NCI-H146 (cell line): ENCODE measurements at regions not wholly inside any gene's neighbourhood (a gene's known extent, or its start where the extent isn't known, plus 50 kb on each side); places are given as distances from the start of the nearest gene placed in this dataset.

Source experiments
- DNase-seq: peaks from one replicate; lab custom pipeline; 2025; lab: John Stamatoyannopoulos, UW

DNA sequence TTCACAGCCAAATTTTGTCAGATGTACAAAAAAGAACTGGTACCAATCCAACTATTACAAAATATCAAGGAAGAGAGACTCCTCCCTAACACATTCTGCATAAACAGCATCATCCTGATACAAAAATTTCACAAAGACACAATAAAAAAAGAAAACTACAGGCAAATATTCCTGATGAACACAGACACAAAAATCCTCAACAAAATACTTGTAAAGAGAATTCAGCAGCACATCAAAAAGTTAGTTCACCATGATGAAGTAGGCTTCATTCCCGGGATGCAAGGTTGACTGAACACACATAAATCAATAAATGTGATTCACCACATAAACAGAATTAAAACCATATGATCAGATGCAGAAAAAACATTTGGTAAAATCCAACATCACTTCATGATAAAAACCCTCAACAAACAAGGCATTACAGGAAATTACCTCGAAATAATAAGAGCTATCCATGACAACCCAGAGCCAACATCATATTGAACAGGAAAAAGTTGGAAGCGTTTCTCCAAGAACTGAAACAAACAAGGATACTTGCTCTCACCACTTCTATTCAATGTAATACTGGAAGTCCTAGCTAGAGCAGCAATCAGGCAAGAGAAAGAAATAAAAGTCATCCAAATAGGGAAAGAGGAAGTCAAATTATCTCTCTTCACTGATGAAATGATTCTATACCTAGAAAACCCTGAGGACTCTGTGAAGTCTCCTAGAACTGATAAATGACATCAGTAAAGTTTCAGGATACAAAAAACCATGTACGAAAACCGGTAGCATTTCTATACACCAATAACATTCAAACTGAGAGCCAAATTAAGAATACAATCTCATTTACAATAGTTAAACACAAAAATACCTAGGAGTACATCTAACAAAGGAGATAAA lies 223.1 kb downstream of the REEP3 start:
- no peak for DNase-seq

DNA sequence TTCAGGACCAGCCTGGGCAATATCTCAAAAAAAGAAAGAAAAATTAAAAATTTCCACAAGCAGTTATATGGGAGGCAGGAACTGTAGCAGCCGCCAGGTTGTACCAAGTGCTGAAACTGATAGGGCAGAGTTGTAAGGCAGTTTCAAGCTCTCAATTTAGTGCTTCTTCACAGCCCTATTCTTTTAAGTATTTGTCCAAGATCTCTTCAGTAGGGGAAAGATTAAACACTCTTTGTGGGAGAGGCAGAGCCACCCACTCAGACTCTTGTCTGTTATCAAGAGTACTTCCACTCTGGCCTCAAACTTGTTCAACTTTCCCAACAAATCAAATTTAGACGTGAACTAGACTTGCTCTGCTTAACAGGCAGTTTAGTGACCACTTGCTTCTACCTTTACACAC lies 228.7 kb downstream of the REEP3 start:
- DNase-seq: no peak

DNA sequence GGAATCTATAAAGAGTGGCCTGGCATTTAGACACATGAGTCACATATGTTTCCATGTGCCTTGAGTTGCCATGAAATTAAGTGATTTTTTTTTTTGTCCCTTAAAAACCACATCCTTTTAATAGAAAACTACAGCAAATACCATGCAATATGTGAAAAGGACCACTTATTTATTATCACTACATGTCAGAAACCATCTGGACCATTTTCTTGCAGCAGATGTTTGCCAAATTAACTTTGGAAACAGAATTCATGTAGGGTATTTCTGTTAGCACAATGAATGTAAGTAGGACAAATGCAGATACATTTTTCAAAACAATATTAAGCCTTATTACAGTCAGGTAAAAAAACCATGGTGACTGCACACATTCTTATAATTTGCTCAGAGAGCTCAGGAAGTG lies 230.6 kb downstream of the REEP3 start:
- no peak for DNase-seq

DNA sequence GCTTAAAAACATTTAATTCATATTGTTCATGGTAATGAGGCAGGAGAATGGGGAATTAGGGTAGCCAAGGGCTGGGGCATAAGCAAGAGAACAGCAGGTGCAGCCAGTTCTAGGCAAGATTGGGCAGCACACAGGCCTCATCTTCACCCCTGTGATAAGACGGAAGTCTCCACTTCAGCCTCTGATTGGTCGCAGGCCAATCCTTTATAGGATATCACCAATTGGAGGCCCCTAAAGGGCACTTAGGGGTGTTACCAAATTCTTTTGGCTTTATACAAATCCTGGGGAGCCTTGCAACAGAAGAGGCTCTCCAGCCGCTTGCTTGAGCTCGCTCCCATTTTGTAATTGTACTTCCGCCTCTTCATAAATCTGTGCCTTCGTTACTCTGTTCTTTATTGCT lies 231.1 kb downstream of the REEP3 start:
- DNase-seq: no peak

DNA sequence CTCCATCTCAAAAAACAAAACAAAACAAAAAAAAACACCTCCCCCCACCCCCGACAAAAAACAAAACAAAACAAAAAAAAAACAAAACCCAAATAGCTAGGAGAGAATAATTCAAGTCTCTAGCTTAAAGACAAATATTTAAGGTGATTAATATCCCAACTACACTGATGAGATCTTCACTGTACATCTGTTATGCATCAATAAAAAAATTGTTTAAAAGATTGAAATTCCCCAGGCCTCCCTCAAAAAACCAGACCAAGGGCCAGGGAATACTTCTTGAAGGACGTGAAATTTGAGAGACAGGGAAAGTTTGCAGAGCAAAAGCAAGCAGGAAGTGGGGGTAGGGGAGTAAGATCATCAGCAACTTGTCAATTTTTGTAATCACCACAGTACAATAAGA lies 232.6 kb downstream of the REEP3 start:
- no peak for DNase-seq

DNA sequence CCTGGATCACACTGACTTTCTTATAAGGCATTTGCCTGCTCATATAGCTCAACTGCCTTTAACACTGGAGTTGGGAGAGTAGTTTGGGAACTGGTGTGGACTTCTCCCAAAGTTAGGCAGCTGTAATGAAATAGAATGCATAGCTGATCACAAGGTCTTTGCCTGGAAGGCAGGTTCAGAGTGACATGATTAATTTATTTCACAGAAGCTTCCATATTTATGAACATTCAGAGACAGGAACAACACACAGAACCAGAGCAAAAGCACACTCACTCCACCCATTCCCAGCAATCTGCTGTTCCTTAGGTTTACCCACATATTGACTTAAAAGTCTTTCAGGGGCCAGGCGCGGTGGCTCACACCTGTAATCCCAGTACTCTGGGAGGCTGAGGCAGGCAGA lies 234.2 kb downstream of the REEP3 start:
- DNase-seq: no peak

DNA sequence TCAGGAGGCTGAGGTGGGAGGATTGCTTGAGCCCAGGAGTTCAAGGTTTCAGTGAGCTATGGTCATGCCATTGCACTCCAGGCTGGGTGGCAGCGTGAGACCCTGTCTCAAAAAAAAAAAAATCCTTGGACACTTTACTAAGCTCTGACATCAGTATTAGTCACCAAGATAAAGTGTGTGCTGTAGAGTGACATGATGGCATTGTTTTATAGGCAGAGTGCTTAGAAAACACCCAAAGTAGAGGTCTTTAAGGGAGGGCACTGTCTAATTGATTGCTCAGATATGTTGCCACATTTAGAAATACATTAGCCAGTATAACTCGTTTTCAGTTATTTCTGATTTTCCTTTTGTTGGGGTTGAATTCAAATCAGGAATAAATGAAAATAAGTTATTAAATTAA lies 235.9 kb downstream of the REEP3 start:
- no peak for DNase-seq

DNA sequence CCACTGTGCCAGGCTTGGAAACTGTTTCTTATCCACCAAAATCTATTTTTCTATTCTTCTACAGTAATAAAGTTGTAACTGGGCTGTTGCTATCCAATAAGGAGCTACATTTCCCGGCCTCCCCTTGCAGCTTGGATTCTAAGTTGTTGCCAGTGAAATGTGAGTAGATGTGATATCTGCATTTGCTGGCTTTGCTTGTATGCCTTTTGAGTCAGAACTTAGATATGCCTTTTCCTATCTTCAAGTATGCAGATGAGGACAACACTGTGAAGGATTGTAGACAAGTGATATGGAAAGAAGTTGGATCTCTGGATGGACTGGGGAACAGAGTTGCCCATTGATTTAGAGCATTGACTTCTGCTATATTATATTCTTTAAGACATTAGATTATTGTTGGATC lies 236.9 kb downstream of the REEP3 start:
- no peak for DNase-seq

DNA sequence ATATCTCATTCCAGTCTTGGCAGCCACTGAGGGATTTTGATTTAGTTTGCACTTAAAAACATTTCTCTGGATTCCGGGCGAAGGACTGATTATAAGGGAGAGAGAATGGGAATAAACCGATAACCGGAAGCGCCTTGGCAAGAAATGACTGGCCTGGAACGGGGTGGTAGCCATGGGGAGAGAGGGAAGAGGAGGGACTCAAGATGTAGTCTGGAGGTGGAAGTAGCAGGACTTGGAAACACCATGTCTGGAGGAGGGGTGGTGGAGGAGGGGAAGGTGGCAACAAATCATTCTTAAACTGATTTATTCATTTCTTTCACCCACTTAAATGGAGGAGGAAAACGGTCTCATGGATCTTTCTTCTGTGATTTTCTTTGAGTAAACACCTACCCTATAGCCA lies 238.1 kb downstream of the REEP3 start:
- no peak for DNase-seq

DNA sequence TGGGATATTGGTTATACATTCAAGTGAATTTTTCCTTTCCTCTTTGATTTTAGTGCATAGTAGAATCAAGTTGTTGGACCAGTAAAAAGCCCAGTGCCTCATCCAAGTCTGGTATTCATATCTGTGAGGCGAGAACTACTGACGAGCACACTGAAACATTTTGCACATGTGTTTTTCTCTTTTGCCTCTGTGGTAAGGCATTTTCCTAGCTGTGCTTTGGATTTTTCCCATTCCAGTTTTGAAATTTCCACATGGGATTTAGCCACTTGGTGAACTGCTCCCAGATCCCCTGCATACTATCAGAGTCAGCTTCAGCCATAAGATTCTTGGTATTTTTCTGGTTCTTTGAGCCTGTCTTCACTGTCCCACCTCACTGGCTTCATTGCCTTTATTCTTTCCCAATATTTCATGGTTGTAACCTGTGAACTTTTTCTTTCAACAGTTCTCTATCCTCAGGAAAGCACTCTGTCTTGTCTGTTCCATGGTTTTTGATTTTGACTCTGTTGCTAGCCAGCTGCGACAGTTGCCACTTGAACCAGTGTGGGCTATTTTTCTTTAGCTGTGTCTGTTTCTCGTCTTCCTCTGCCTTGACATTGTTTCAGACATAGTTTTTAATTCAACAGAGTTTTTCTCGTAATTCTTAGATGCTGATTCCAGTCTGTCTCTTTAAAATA lies 239.0 kb downstream of the REEP3 start:
- no peak for DNase-seq

DNA sequence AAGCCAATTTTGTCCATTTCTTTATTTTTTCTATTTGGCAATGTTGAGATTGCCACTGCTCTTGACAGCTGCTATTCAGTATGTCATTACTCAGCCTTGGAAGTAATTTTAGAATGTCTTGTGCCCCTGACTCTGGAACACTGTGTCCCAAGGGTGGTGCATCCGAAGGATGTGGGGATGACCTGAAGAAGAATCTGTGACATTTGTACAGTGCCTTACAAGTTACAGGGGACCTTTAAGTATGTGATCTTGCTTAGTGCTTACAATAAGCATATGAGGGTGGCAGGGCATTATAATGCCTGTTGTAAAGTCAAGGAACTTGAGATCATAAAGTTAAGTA lies 239.5 kb downstream of the REEP3 start:
- DNase-seq: no peak

DNA sequence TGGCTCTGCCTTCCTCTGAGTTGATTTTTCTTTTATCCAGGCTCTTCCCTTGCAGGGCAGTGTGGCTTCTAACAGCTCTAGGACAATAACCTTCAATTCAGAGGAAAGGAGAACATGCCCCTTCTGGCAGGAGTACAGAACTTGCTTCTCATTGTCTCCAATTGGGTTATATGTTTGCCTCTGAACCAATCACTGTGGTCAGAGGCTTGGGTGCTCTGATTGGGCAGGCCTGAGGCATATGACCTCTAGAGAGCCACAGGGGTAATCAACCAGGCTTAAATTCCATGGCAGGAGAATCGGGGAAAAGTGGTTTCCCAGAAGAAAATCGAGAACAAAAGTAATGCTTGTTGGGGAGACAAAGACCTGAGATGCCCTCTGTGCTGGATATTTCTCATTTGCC lies 240.0 kb downstream of the REEP3 start:
- DNase-seq: no peak

DNA sequence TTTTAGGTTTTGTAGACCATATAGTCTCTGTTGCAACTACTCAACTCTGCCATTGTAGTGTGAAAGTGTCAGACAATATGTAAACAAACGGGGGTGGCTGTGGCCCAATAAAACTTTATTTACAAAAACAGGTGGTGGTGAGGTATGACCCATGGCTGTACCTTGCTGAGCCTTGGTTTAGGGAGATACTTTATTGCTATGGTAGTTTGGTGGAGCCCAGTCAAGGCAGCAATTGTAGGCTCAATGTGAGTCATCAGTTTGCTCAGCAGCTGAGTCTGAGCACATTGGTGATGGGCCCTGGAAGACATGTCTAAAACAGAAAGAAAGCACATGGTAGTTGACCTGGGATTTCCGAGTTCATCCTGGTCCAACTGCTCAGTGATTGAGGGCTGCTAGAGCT lies 242.5 kb downstream of the REEP3 start:
- no peak for DNase-seq

DNA sequence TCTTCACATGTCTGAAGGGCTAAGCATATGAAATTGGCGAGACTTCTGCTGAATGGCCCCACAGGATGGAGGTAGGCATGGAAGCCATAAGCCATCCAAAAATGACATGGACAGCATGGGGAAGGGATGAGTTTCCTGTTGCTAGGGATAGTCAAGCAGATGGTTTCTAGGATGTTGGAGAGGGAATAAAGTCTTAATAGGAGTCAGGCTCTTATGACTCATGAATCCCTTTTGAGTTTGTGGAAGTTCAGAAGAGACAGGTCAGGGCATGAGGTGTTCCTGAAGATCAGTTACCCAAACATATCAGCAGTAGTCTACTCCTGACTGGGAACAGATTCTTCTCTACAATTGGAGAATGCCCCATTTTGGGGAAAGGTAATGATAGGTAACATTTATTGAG lies 243.9 kb downstream of the REEP3 start:
- no peak for DNase-seq

DNA sequence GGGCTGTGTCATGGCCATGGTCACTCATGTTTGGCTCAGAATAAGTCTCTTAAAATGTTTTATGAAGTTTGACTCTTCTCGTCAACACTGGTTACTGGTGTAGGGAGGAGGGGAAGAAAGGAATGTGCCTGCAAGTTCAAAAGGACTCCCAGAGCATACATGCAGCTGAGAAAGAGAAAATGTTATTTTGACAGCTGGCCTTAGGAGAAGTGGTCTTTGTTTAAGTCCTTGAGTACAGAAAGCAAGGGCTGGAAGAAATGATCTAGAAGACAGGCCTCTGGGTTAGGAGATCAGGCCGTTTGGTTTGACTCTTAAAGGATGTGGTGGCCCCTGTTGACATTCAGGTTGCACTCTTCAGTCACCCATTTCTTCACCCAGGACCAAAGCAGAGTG lies 245.5 kb downstream of the REEP3 start:
- DNase-seq: no peak

DNA sequence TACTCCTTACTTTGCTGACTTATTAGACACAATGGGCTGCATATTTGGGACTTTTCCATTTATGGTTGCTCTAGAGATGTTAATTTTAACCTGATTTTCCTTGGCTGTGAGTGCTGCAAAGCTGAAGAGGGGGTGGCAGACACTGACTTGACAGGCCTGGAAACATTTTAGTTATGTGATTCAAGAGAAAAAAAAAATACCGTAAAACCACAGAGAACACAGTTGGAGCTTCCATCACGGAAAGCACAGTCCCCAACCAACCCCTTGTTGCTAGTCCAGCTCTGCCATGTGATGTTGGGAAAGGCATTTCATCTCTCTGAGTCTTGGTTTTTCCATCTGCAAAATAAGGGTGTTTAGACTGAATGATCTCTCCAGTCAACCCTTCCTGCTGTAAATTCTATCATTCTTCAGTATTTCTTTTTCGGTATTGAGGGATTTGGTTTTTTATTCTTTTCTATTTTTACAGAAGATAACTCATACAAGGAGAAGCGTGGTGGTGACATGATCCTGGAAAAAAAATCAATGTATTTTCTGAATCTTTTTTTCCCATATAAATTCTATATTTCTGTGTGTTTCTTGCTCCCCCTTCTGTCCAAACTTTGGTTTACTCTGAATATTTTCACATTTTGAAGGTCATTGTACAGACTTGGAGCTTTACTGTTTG lies 246.1 kb downstream of the REEP3 start:
- DNase-seq: no peak

DNA sequence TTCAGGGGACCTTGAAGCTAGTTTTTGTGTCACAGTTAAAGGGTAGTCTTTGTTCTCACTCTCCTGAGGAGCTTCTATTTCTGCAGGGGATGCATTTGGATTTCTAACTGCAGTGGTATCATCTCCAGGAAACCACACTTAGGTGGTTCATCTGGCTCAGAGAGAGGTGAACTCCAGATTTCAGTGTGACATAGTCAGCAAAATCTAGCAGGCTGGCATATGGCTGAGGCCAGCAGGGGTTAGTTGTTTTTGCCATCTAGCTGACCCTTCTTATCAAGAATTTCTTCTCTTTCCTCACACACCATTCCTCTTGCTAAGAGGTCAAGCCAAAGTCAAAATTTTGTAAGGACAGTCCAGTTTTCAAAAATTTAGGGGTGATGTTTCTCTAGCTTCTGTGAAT lies 248.2 kb downstream of the REEP3 start:
- no peak for DNase-seq

DNA sequence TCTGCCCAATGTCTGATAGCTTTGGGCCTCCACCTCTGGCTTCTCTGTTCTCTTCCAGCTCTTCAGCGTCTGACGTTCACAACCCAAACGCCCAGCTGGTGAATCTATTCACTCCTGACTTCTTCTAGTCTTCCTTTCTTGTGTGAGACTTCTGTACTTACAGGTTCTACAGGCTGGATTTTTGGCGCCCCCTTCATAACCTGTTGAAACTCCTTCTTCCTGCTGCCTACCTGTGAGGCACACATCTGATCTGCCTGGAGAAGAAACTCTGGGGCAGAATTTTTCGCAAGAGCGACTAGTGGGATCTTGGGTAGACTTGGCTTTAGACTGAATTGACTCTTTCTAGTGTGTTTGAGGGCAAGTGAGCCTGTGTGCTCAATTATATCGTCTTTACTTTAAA lies 249.3 kb downstream of the REEP3 start:
- DNase-seq: no peak

DNA sequence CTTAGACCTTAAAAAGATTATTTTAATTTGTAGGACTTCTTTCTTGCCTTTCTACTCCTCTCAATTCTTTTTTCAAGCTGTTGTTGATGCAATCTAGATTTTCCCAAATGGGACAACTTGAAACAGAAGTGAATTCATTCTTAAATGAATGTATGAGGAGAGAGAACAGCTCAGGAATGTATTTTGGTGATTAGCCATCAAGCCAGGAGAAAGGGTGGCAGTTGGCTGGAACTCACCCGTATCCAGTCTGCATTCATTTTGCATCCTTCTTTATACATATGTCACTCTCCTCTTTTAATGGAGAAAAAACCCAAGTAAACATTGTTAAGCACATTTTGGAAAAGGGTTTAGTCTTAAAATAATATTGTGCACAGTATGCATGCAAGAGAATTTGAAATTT lies 251.3 kb downstream of the REEP3 start:
- DNase-seq: no peak

DNA sequence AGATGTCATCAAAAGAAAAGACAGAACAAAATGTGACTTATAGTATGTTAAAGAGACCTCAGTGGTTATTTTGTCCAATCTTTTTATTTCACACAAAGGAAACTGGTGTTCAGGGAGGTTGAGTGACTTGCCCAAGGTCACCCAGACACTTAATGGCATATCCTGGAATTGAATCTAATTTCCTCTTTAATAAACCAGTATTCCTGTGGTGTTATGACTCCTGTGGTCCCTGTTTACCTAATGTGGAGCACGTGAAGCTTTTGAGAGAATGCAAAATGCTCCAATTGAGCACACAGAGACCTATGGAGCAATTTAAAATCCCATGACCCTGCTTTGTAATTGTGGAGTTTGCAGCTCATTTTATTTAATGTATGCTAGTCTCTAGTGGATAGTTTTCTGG lies 251.9 kb downstream of the REEP3 start:
- no peak for DNase-seq

DNA sequence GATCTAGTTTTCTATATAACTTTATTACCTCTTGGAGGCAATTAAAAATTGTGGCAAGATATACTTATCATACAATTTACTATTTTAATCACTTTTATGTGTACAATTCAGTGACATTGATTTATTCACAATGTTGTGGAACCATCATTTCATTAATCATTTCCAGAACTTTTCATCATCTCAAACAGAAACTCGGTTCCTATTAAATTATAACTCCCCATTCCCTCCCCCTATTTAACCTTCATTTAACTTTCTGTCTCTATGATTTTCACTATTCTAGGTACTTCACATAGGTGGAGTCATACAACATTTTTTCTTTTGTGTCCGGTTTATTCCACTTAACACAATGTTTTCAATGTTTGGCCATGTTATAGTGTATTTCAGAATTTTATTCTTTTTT lies 252.8 kb downstream of the REEP3 start:
- no peak for DNase-seq

DNA sequence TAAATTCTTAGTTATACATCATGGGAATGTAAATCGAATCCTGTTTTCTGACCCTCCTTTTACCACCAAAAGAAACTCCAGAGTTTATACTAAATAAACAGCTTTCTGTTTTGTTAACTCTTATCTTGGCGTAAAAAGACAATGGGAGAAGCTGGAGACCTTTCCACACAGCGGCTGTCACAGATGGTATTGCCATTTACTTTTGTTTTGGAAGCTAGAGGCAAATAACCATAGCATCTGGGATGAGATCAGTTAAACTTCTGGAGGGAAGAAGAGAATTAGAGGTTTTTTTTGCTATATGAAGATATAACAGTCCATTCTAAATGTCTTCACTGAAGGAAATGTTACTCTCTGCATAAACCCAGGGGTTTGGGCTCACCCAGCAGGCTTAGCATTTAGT lies 258.9 kb downstream of the REEP3 start:
- no peak for DNase-seq

DNA sequence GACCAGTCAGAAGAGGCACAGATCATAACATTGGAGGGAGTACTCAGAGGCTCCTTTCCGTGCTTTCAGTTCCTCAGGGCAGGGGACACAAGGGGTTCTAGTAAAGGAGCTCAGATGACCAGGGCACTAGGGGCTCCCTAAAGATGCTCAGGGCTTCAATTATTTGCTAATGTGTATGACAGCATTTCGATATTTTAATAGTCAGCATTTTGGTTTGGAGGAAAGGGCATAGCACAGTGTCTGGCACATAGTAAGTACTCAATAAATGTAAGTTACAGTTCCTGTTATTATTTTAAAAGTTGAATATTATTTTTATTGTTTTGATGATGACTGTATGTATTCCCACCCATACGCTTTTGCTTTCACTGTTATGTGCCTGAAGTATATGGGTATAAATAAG lies 260.0 kb downstream of the REEP3 start:
- DNase-seq: no peak
